ENCODE measurements at regions not wholly inside any gene's neighbourhood (a gene's known extent, or its start where the extent isn't known, plus 50 kb on each side); places are given as distances from the start of the nearest gene placed in this dataset.

DNA sequence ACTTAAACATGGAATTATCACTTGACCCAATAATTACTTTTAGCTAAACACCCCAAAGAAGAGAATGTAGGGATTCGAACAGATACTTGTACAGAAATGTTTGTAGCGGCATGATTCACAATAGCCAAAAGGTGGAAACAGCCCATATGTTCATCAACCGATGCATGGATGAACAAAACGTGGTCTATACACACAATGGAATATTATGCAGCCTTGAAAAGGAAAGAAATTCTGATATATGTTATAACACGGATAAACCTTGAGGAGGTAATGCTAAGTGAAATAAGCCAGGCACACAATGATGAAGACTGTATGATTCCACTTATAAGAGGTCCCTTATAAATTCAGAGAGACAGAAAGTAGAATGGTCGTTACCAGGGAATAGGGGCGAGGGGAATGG lies 659.4 kb downstream of the MED13L start:
- TF ChIP-seq, protein P1, sequence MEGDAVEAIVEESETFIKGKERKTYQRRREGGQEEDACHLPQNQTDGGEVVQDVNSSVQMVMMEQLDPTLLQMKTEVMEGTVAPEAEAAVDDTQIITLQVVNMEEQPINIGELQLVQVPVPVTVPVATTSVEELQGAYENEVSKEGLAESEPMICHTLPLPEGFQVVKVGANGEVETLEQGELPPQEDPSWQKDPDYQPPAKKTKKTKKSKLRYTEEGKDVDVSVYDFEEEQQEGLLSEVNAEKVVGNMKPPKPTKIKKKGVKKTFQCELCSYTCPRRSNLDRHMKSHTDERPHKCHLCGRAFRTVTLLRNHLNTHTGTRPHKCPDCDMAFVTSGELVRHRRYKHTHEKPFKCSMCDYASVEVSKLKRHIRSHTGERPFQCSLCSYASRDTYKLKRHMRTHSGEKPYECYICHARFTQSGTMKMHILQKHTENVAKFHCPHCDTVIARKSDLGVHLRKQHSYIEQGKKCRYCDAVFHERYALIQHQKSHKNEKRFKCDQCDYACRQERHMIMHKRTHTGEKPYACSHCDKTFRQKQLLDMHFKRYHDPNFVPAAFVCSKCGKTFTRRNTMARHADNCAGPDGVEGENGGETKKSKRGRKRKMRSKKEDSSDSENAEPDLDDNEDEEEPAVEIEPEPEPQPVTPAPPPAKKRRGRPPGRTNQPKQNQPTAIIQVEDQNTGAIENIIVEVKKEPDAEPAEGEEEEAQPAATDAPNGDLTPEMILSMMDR (IDR thresholded peaks at IDR 0.05; ENCODE audit: extremely low read depth, insufficient read depth, missing control alignments), result no peak
- in situ Hi-C loops (cut with MboI; ENCODE audit: low pct_unique_long_range_greater_than_20kb, low sequenced_read_pairs, unreplicated experiment), result no loop called here
- no peak for DNase-seq (ENCODE audit: low spot score)

DNA sequence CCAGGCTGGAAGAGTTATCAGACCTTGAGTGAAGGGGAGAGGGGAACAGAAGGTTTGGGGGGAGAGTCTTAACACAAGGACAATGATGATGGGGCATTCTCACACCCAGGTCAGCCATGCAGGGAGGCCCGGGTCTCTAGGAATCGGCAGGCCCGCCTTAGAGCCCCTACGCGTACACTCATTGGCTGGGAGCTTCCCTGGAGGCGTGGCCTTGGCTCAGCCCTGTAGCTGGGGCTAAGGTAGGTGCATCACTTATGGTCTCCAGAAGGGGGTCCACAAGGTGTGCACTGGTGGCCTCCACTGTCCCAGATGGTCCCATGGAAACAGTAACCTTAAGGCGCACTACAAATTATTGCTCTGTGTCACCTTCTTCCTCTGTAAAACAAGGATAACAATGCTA lies 660.1 kb downstream of the MED13L start:
- TF ChIP-seq, protein P1 (IDR thresholded peaks at IDR 0.05; ENCODE audit: extremely low read depth, insufficient read depth, missing control alignments), result no peak
- no peak for DNase-seq (ENCODE audit: low spot score)
- in situ Hi-C loops (cut with MboI; ENCODE audit: low pct_unique_long_range_greater_than_20kb, low sequenced_read_pairs, unreplicated experiment), result no loop called here

DNA sequence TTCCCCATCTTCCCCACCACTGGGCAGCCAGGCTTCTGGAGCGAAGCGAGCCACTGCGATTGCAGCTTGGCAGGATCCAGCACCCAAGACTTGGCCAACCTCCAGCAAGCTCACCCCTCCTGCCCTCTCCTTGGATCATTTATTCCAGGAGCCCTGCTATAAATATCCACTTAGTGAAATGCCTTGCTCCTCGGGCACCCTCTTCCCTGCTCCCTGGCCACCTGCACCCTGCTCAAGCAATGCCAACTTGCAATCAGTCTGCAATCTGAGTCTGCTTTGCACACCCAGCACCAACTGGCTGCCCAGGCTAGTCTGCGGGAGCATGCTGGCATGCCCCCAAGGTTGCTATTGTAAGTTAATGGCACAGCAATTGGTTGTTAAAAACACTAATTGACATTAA lies 666.0 kb downstream of the MED13L start:
- in situ Hi-C loops (cut with MboI; ENCODE audit: low pct_unique_long_range_greater_than_20kb, low sequenced_read_pairs, unreplicated experiment), result no loop called here
- no peak for DNase-seq (ENCODE audit: low spot score)
- TF ChIP-seq, protein P1 (IDR thresholded peaks at IDR 0.05; ENCODE audit: extremely low read depth, insufficient read depth, missing control alignments), result no peak

DNA sequence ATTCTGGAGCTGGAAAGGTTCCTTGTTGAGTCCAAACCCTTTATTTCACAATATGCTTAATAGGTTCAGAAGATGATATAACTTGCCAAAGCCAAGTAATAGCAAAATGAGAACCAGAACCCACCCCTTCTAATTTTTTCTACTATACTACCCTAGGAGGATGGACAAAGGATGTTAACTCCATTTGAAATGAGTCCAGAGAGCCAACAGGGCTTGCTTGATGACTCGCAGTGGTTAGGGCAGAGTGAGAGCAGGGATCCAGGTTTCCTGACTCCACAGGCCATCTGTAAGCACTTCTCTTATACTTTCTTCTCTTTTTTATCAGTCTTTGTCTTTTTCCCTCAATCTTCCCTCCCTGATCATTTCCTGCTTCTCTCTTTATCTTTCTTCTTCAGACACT lies 668.1 kb downstream of the MED13L start:
- in situ Hi-C loops (cut with MboI; ENCODE audit: low pct_unique_long_range_greater_than_20kb, low sequenced_read_pairs, unreplicated experiment), result no loop called here
- DNase-seq (ENCODE audit: low spot score), result no peak
- TF ChIP-seq, protein P1 (IDR thresholded peaks at IDR 0.05; ENCODE audit: extremely low read depth, insufficient read depth, missing control alignments), result no peak

DNA sequence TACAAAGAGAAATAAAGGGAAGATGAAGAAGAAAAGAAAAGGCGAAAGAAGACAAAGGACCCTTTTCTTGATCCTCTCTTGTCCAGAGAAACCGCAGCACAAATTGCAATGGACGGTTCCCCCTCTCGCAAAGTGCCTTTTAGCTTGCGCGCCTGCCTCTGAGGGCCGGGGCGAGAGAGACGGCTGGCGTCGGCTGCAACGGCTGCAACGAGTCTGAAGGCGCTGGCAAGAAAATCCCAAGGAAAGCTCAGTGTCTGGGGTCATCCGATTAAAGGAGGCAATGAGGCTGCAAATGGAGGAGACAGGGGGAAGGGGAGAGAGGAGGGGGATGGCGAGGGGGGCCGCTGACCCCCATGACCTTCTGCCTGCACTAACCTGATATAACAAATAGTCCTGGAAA lies 671.5 kb downstream of the MED13L start:
- in situ Hi-C loops (cut with MboI; ENCODE audit: low pct_unique_long_range_greater_than_20kb, low sequenced_read_pairs, unreplicated experiment), result no loop called here
- no peak for DNase-seq (ENCODE audit: low spot score)
- TF ChIP-seq, protein P1 (IDR thresholded peaks at IDR 0.05; ENCODE audit: extremely low read depth, insufficient read depth, missing control alignments), result no peak

DNA sequence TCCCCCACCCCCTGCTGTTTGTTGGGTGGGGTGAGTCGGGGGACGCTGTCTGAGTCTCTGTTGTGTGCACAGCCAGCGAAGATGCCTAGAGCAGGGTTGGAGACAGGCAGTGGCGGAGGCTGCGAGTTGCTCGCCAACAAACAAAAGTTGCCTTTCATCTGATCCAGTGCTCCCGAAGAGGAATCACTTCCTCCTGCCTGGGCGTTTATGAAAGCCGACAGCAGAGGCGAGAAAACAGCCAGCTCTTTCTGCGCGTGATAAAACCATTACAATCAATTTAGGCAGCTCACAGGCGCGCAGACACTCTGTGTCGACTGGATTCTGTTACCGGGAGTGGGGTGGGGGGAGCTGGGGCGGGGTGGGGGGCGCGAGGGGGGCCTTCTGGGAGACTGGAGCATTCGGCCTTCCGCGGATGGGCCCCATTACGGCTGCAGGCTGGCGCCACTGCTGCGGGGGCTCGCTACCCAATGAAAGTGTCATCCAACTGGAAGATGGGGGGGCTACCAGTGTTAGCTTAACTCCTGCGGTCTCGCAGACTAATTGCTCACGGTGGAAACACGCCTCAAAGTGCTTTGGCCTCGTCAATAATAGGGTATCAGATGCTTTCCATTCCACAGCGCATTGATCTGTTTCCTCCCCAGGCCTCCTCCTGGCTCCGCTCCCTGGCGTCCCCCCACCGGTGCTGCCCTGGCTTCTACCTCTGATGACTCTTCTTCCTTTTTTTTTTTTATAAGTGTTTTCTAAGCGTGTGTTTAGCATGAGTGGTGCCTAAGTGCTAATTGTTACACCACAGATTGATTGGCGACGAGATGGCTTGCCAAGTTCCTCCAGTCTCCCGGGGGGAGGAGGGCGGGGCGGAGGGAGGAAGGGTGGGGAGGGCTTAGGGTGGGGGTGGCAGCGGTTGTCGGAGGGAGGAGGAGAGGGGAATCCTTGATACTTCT lies 678.4 kb downstream of the MED13L start:
- TF ChIP-seq, protein P1 (IDR thresholded peaks at IDR 0.05; ENCODE audit: extremely low read depth, insufficient read depth, missing control alignments), result no peak
- in situ Hi-C loops (cut with MboI; ENCODE audit: low pct_unique_long_range_greater_than_20kb, low sequenced_read_pairs, unreplicated experiment), result no loop called here
- DNase-seq (ENCODE audit: low spot score), result no peak

Measured in GM13977 (cell line).